HG03175 (cell line): ENCODE measurements at regions not wholly inside any gene's neighbourhood (a gene's known extent, or its start where the extent isn't known, plus 50 kb on each side); places are given as distances from the start of the nearest gene placed in this dataset.
"Not testable (repeated sequence)": the region's sequence is repeated elsewhere in the genome, so short reads cannot be mapped to it uniquely, and the experiment has no call there.

ENCODE experiments used
- ATAC-seq: cut with Tn5 transposase; IDR thresholded peaks from one replicate; pipeline ENCODE4 v1.9.1; 2021; ENCODE audit warnings: mild to moderate bottlenecking, moderate library complexity; ENCODE audit not compliant: unreplicated experiment

- ATAC-seq: no peak
Measured at GRCh38 chr13:54261856-54262255, 1233.2 kb downstream of the OLFM4 start.

DNA sequence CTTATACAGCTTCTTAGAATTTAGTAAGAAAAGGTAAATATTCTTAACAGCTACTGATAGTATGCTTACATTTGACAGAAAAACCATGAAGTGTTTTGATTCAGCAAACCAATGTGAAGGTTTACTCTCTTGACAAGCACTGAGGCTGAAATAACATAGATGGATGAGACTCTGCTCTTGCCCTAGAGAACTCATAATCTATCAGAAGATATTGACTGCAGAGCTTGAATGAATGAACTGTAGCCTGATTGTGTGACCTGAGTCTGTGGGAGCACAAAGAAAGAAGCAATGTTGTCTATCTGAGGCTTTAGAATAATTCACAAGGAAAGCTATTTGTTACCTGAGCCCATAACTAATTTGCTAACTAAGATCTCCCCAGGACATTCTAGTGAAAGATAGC lies 1235.3 kb downstream of the OLFM4 start:
- no peak for ATAC-seq

DNA sequence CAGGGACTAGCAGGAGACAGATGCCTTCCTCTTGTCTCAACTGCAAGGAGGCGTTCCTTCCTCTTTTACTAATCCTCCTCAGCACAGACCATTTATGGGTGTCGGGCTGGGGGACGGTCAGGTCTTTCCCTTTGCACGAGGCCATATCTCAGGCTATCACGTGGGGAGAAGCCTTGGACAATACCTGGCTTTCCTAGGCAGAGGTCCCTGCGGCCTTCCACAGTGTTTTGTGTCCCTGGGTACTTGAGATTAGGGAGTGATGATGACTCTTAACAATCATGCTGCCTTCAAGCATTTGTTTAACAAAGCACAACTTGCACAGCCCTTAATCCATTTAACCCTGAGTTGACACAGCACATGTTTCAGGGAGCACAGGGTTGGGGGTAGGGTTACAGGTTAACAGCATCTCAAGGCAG lies 1238.6 kb downstream of the OLFM4 start:
- not testable (repeated sequence) for ATAC-seq

- not testable (repeated sequence) for ATAC-seq
Measured at GRCh38 chr13:54268013-54268695, 1239.5 kb downstream of the OLFM4 start.

- no peak for ATAC-seq
Measured at GRCh38 chr13:54287062-54287764, 1258.6 kb downstream of the OLFM4 start.

- ATAC-seq: no peak
Measured at GRCh38 chr13:54301085-54301484, 1272.5 kb downstream of the OLFM4 start.

GRCh38 chr13:54305377-54305776 lies 1276.8 kb downstream of the OLFM4 start:
- no peak for ATAC-seq

- no peak for ATAC-seq
Measured at GRCh38 chr13:54312885-54313284, 1284.3 kb downstream of the OLFM4 start.

- no peak for ATAC-seq
Measured at GRCh38 chr13:54317722-54318121, 1289.1 kb downstream of the OLFM4 start.

DNA sequence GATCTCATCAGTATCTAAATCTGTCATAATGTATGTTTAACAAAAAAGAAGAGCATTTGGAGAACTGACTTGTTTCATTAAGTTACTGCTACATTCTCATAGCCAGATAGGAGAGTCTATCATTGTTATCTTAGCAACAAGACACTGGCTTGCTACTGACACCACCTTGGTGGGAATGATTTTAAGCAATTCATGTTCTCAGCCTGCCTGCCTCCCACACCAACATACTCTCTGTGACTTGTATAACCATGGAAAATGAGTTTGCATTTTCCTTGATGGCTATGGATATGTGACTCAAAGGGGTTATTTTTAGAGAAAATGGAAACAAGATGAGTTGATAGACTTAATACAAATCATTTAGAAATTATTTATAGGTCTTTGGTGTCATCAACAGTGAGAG lies 1308.9 kb downstream of the OLFM4 start:
- ATAC-seq: no peak

- ATAC-seq: no peak
Measured at GRCh38 chr13:54347531-54347930, 1318.9 kb downstream of the OLFM4 start.

GRCh38 chr13:54356209-54356608 lies 1327.6 kb downstream of the OLFM4 start:
- no peak for ATAC-seq

DNA sequence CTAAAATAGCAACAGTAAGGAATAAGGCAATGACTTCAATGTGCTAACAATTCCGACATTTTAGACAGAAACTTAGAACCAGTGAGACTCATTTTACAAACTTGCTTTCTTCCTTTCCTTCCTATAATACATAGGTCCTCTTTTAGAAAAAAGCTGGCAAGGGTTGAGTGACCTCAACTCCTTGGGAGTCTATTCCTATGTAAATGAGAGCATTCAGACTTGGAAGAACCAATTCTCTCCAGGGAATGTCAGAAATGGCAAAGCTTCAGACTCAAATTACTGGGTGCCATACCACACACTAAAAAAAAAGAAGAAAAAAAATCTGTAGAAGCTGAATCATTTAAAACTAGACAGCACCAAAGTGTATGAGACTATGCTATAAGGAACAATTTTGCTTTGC lies 1328.2 kb downstream of the OLFM4 start:
- ATAC-seq: no peak

DNA sequence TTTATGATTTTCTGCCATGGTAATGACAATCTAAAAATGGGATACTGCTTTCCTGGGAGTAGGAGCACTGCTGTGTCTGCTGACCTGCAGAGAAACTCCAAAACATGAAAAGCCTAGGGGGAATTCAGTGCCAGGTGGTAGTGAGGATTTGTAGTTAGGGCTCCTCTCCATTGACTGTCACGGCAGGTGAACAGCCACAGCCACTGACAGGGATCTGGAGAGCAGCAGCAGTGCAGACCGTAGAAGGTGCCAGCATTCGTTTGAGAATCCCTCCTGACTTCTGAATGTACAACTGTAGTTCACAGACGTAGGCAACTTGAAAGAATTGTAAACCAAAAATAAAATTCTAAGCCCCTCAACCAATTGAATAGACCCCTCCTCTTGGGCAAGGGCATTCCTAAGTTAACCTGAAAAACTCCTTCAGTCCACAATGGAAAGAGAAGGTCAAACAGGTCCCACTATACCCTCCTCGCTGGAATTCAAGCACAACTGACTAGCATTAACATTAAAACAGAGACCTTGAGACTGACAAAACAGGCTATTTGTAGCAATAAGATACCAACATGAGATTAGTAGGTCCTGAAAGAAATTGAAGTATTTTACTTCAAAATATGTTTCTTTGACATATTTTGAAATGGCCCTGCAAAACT lies 1328.8 kb downstream of the OLFM4 start:
- ATAC-seq: no peak

DNA sequence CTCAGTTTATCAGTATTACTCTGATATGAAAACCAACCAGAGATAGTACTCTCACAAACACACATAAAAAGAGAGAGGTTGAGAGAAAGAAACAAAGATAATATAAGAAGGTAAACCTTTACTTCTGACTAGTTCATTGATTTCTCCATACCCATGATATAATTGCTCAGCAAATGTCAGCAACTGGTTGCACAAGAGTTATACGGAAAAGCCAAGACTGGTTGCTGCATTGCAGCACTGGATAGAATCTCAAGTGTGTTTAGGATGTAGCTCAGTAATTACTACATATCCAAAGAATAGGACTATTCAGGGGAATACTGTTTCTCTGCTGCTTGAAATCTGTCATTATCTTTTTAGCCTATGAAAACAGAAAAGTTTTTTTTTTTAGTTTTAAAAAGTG lies 1332.8 kb downstream of the OLFM4 start:
- no peak for ATAC-seq

- ATAC-seq: no peak
Measured at GRCh38 chr13:54366728-54367127, 1338.1 kb downstream of the OLFM4 start.

- ATAC-seq: no peak
Measured at GRCh38 chr13:54367639-54368271, 1339.1 kb downstream of the OLFM4 start.

GRCh38 chr13:54368387-54368786 lies 1339.8 kb downstream of the OLFM4 start:
- ATAC-seq: no peak

- no peak for ATAC-seq
Measured at GRCh38 chr13:54373211-54373610, 1344.6 kb downstream of the OLFM4 start.

GRCh38 chr13:54379461-54379860 lies 1350.8 kb downstream of the OLFM4 start:
- no peak for ATAC-seq

DNA sequence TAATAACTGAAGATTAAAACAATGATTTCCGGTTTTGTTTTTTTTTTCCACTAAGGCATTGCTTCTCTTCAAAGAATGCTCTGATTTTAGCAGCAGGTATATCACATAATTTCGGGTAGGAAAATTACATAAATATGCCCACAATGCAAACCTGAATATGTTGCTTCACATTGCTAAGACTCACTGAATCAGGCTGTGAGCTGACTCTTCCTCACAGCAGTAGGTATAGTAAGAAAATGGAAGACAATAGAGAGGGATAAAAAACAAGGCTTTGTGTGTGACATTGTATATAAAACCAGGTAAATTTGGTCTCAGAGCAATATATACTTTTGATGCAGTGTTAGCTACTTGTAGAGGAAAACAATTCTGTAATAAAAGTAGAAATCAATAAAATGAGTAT lies 1355.0 kb downstream of the OLFM4 start:
- no peak for ATAC-seq

DNA sequence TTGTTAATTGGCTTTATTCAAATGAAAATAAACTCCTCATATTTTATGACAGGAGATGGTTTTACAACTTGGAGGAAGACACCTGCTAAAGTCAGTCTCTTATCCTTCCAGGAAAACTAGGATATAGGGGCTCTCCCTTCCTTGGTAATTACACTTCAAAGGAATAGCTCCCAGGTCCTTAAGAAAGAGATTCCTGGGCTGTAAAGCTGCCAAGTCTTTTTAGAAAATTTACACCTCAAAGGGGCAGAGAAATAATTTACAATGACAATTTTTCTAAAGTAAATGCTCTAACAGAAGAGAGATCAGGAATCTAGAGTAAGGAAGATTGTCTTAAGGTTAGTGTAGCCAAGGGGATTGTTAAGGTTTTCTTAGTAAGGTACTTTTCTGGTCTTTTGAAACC lies 1359.0 kb downstream of the OLFM4 start:
- no peak for ATAC-seq
